BJ (cell line): ENCODE measurements at regions not wholly inside any gene's neighbourhood (a gene's known extent, or its start where the extent isn't known, plus 50 kb on each side); places are given as distances from the start of the nearest gene placed in this dataset.

ENCODE experiments used
- CTCF ChIA-PET: fragments of 350-600 bp; formaldehyde crosslinking; extraction: SDS; loops from one replicate; lab custom pipeline; 2021; ENCODE audit warnings: antibody characterized with exemption, inconsistent platforms; lab: Yijun Ruan, JAX
- POLR2A ChIA-PET: fragments of 300-600 bp; sonication (Branson Sonifier 250); formaldehyde crosslinking; extraction: SDS; loops from one replicate; lab custom pipeline; 2021; ENCODE audit warnings: antibody characterized with exemption; lab: Charles Lee
- DNase-seq: peaks from one replicate; pipeline ENCODE4 v3.0.0-alpha.2; 2011; ENCODE audit warnings: low read depth
- H3K27me3 ChIP-seq: 2 replicates; pipeline ENCODE4 v1.6.0; 2011; ENCODE audit warnings: low read length; ENCODE audit not compliant: control insufficient read depth, insufficient read depth
- H3K36me3 ChIP-seq: 2 replicates; pipeline ENCODE4 v1.5.1; 2011; ENCODE audit warnings: low read length; ENCODE audit not compliant: control insufficient read depth, insufficient read depth
- H3K4me3 ChIP-seq: 2 replicates; pipeline ENCODE4 v1.5.1; 2011; ENCODE audit warnings: low read depth, mild to moderate bottlenecking, control low read depth, low read length
- CTCF ChIP-seq: IDR thresholded peaks from 2 replicates; pipeline ENCODE4 v1.5.1; 2011; ENCODE audit warnings: low read depth, mild to moderate bottlenecking, control low read depth, inconsistent platforms, low read length, moderate library complexity; ENCODE audit not compliant: insufficient read depth

- POLR2A ChIA-PET, result no interaction called here
- DNase-seq, result no peak
- Histone ChIP-seq H3K36me3 (no peaks in the 10 kb centered on the region), H3K4me3 (no peak overlapping the region), H3K27me3 (no peaks in the 10 kb centered on the region)
- no peak for TF ChIP-seq CTCF
- CTCF ChIA-PET, result interaction anchor here (1.3 kb wide), 1 partner anchor 11 kb away, joined by 3 read pairs; no protein-coding TSS in a partner anchor
These were observed 2272.0 kb downstream of the PCDH9 start for GRCh38 chr13:64958106-64958505.

GRCh38 chr13:64938660-64939059 is 2291.5 kb downstream of the PCDH9 start:
- Histone ChIP-seq H3K4me3 (no peak overlapping the region), H3K36me3 (no peaks in the 10 kb centered on the region), H3K27me3 (no peaks in the 10 kb centered on the region)
- TF ChIP-seq CTCF, result no peak
- ChIA-PET POLR2A (no interaction called here), CTCF (no interaction called here)
- no peak for DNase-seq

GRCh38 chr13:64937302-64937701 is 2292.8 kb downstream of the PCDH9 start:
- Histone ChIP-seq H3K36me3 (no peaks in the 10 kb centered on the region), H3K4me3 (no peak overlapping the region), H3K27me3 (no peaks in the 10 kb centered on the region)
- POLR2A ChIA-PET, result no interaction called here
- no peak for DNase-seq
- TF ChIP-seq CTCF, result no peak
- CTCF ChIA-PET, result no interaction called here

GRCh38 chr13:64936879-64937278 is 2293.3 kb downstream of the PCDH9 start:
- H3K4me3 ChIP-seq, result no peak overlapping the region
- no peaks in the 10 kb centered on the region for H3K27me3 ChIP-seq
- H3K36me3 ChIP-seq, result no peaks in the 10 kb centered on the region
- DNase-seq, result no peak
- CTCF ChIA-PET, result no interaction called here
- TF ChIP-seq CTCF, result no peak
- POLR2A ChIA-PET, result no interaction called here

GRCh38 chr13:64935441-64935840 is 2294.7 kb downstream of the PCDH9 start:
- DNase-seq, result no peak
- no peaks in the 10 kb centered on the region for H3K27me3 ChIP-seq
- ChIA-PET CTCF (no interaction called here), POLR2A (no interaction called here)
- no peaks in the 10 kb centered on the region for H3K36me3 ChIP-seq
- no peak overlapping the region for H3K4me3 ChIP-seq
- no peak for TF ChIP-seq CTCF
